SK-N-SH (cell line): ENCODE measurements at regions not wholly inside any gene's neighbourhood (a gene's known extent, or its start where the extent isn't known, plus 50 kb on each side); places are given as distances from the start of the nearest gene placed in this dataset.

Experiments used
- CTCF ChIA-PET: fragments of 300-600, 350-600 bp; formaldehyde crosslinking; extraction: SDS; loops from one replicate; lab custom pipeline; 2021; lab: Yijun Ruan, JAX
- POLR2A ChIA-PET: fragments of 350-600 bp; sonication (Branson Sonifier 250); formaldehyde crosslinking; extraction: SDS; loops from one replicate; lab custom pipeline; 2020; ENCODE audit warnings: antibody characterized with exemption, inconsistent platforms; lab: Yijun Ruan, JAX
- DNase-seq: peaks from one replicate; pipeline ENCODE4 v3.0.0; 2012
- H2AFZ ChIP-seq: fragments of 200-600 bp; sonication (generic); 2 replicates; pipeline ENCODE4 v1.8.1; 2016; ENCODE audit warnings: antibody characterized with exemption, mild to moderate bottlenecking, low read depth
- H3F3A ChIP-seq: fragments of 200-600 bp; sonication (generic); replicated peaks from 2 replicates; pipeline ENCODE3; 2016; ENCODE audit warnings: antibody characterized with exemption, mild to moderate bottlenecking; ENCODE audit not compliant: insufficient read depth
- H3K27ac ChIP-seq, 2 experiments: fragments of 200-500 bp in 1 of 2; fragments of 200-600 bp in 1 of 2; sonication (Bioruptor generic) in 1 of 2; sonication (generic), shearing (Covaris generic) in 1 of 2; 2 replicates each; pipeline versions ENCODE4 v1.5.1 to v1.6.1; 2014 to 2016; ENCODE audit warnings: low read depth in 2 of 2, inconsistent platforms in 1 of 2, low read length in 1 of 2, mild to moderate bottlenecking in 1 of 2, mixed read lengths in 1 of 2
- H3K27me3 ChIP-seq: fragments of 200-600 bp; sonication (generic), shearing (Covaris generic); 2 replicates; pipeline ENCODE4 v1.6.1; 2016; ENCODE audit warnings: mixed run types; ENCODE audit not compliant: insufficient read depth
- H3K36me3 ChIP-seq, 2 experiments: fragments of 200-500 bp in 1 of 2; fragments of 200-600 bp in 1 of 2; sonication (Bioruptor generic) in 1 of 2; sonication (generic) in 1 of 2; replicated peaks in 1 of 2; 2 replicates each; pipeline versions ENCODE3 to v1.5.1; 2014 to 2016; ENCODE audit warnings: low read length in 1 of 2, mild to moderate bottlenecking in 1 of 2; ENCODE audit not compliant: insufficient read depth in 2 of 2, control insufficient read depth in 1 of 2
- H3K4me1 ChIP-seq, 2 experiments: fragments of 200-500 bp in 1 of 2; fragments of 200-600 bp in 1 of 2; sonication (Bioruptor generic) in 1 of 2; sonication (generic), shearing (Covaris generic) in 1 of 2; 2 replicates each; pipeline versions ENCODE4 v1.5.1 to v1.6.1; 2014 to 2016; ENCODE audit warnings: low read depth in 1 of 2, low read length in 1 of 2, mixed run types in 1 of 2; ENCODE audit not compliant: insufficient read depth in 2 of 2, control insufficient read depth in 1 of 2
- H3K4me2 ChIP-seq: fragments of 200-600 bp; sonication (generic), shearing (Covaris generic); 2 replicates; pipeline ENCODE4 v1.6.1; 2017; ENCODE audit warnings: mixed run types
- H3K4me3 ChIP-seq, 2 experiments: fragments of 200-500 bp in 1 of 2; fragments of 200-600 bp in 1 of 2; sonication (Bioruptor generic) in 1 of 2; sonication (generic), shearing (Covaris generic) in 1 of 2; 2 replicates each; pipeline versions ENCODE4 v1.5.1 to v1.8.1; 2014 to 2016; ENCODE audit warnings: low read depth in 2 of 2, inconsistent platforms in 1 of 2, low read length in 1 of 2, mild to moderate bottlenecking in 1 of 2, mixed read lengths in 1 of 2, moderate library complexity in 1 of 2
- H3K79me2 ChIP-seq: fragments of 200-600 bp; sonication (generic); 2 replicates; pipeline ENCODE4 v1.8.1; 2017; ENCODE audit warnings: mild to moderate bottlenecking; ENCODE audit not compliant: insufficient read depth
- H3K9ac ChIP-seq: fragments of 200-600 bp; sonication (generic); 2 replicates; pipeline ENCODE4 v1.6.1; 2017; ENCODE audit warnings: mixed run types
- H3K9me2 ChIP-seq: fragments of 200-600 bp; sonication (generic); 2 replicates; pipeline ENCODE4 v1.6.1; 2017; ENCODE audit warnings: mixed run types
- H3K9me3 ChIP-seq: fragments of 200-600 bp; sonication (generic); 2 replicates; pipeline ENCODE4 v1.6.1; 2017; ENCODE audit warnings: mixed run types, mild to moderate bottlenecking, moderate library complexity
- H4K20me1 ChIP-seq: fragments of 200-600 bp; sonication (generic); 2 replicates; pipeline ENCODE4 v1.6.1; 2017; ENCODE audit warnings: mild to moderate bottlenecking, mixed run types; ENCODE audit not compliant: insufficient read depth
- GABPA ChIP-seq: IDR thresholded peaks from 2 replicates; pipeline ENCODE4 v1.4.0; 2012; ENCODE audit warnings: low read depth, mild to moderate bottlenecking
- JUND ChIP-seq: IDR thresholded peaks from 2 replicates; pipeline ENCODE4 v1.4.0; 2012
- MAX ChIP-seq: IDR thresholded peaks from 2 replicates; pipeline ENCODE4 v1.4.0; 2012; ENCODE audit warnings: low read depth
- MEF2A ChIP-seq: IDR thresholded peaks from 2 replicates; pipeline ENCODE4 v1.4.0; 2012; ENCODE audit warnings: low read depth, borderline replicate concordance
- MXI1 ChIP-seq: IDR thresholded peaks from 2 replicates; pipeline ENCODE4 v1.6.1; 2012; ENCODE audit warnings: mild to moderate bottlenecking, low read depth, low read length, improper control_type of control experiment
- NFIC ChIP-seq: IDR thresholded peaks from 2 replicates; pipeline ENCODE4 v1.4.0; 2012; ENCODE audit warnings: borderline replicate concordance
- REST ChIP-seq: IDR thresholded peaks from 2 replicates; pipeline ENCODE4 v1.6.1; 2012; ENCODE audit warnings: mild to moderate bottlenecking, low read depth, low read length, moderate library complexity
- SMC3 ChIP-seq: IDR thresholded peaks from 2 replicates; pipeline ENCODE4 v1.6.1; 2012; ENCODE audit warnings: low read depth, low read length, improper control_type of control experiment
- TCF12 ChIP-seq: IDR thresholded peaks from 2 replicates; pipeline ENCODE4 v1.4.0; 2012
- TEAD4 ChIP-seq: IDR thresholded peaks from 2 replicates; pipeline ENCODE4 v1.4.0; 2012; ENCODE audit warnings: mild to moderate bottlenecking, borderline replicate concordance; ENCODE audit not compliant: insufficient read depth
- ZBTB33 ChIP-seq: IDR thresholded peaks from 2 replicates; pipeline ENCODE4 v1.4.0; 2012; ENCODE audit warnings: low read depth, borderline replicate concordance
- WGBS: methylation state at CpG from one replicate; pipeline ENCODE4 v1.1.6; 2017; ENCODE audit warnings: low lambda C conversion rate; 5-methylcytosine and 5-hydroxymethylcytosine counted together

GRCh38 chr13:40172878-40173277 lies 493.6 kb downstream of the FOXO1 start:
- no peak overlapping the region for H3K9ac ChIP-seq
- no peaks in the 10 kb centered on the region for H4K20me1 ChIP-seq
- H3K4me2 ChIP-seq: no peak overlapping the region
- 71% methylated on average over 6 of the region's 7 CpGs for WGBS
- H3K4me1 ChIP-seq: peaks cover 0 to 8% of the 10 kb centered on the region in 2 experiments; a peak in 1 of 4 replicates
- no peaks in the 10 kb centered on the region for H3K36me3 ChIP-seq
- no peaks in the 10 kb centered on the region for H3K79me2 ChIP-seq
- no peak overlapping the region for H3K27ac ChIP-seq
- H2AFZ ChIP-seq: no peak overlapping the region
- peak; percentile 39 for DNase-seq
- no peak overlapping the region for H3K4me3 ChIP-seq
- TF ChIP-seq ZBTB33 (no peak), TEAD4 (no peak)
- no peaks in the 10 kb centered on the region for H3K9me3 ChIP-seq
- ChIA-PET POLR2A (no interaction called here), CTCF (interaction anchor here (0.7 kb wide), 1 partner anchor 104 kb away, joined by 3 read pairs; no protein-coding TSS in a partner anchor)
- H3K9me2 ChIP-seq: no peaks in the 10 kb centered on the region
- no peaks in the 10 kb centered on the region for H3K27me3 ChIP-seq
- no peaks in the 10 kb centered on the region for H3F3A ChIP-seq

GRCh38 chr13:40175639-40176038 lies 490.8 kb downstream of the FOXO1 start:
- Histone ChIP-seq H3K9me2 (no peaks in the 10 kb centered on the region), H3K4me3 (no peak overlapping the region), H3K9ac (no peak overlapping the region), H3K9me3 (no peaks in the 10 kb centered on the region), H3K4me2 (no peak overlapping the region), H3K36me3 (no peaks in the 10 kb centered on the region), H3K27ac (no peak overlapping the region), H3K27me3 (no peaks in the 10 kb centered on the region), H3F3A (no peaks in the 10 kb centered on the region)
- DNase-seq: no peak
- CTCF ChIA-PET: no interaction called here
- TF ChIP-seq ZBTB33: no peak
- no peak for TF ChIP-seq NFIC
- no peak for TF ChIP-seq GABPA
- TF ChIP-seq REST: no peak
- TF ChIP-seq MEF2A: no peak
- TF ChIP-seq MAX: no peak
- no peak for TF ChIP-seq MXI1
- no peak for TF ChIP-seq JUND
- no peak for TF ChIP-seq TCF12
- TF ChIP-seq SMC3: no peak
- TF ChIP-seq, all 33 proteins: peak for 0
- POLR2A ChIA-PET: no interaction called here
- Histone ChIP-seq H3K79me2 (no peaks in the 10 kb centered on the region), H3K4me1 (peaks cover 0 to 8% of the 10 kb centered on the region in 2 experiments; a peak in 1 of 4 replicates), H4K20me1 (no peaks in the 10 kb centered on the region), H2AFZ (no peak overlapping the region)
